ENCODE measurements at regions not wholly inside any gene's neighbourhood (a gene's known extent, or its start where the extent isn't known, plus 50 kb on each side); places are given as distances from the start of the nearest gene placed in this dataset.

GRCh38 chr2:181252262-181253148, 204.7 kb upstream of the ITGA4 start:
- Histone ChIP-seq H3K9me3 (ENCODE audit: control insufficient read depth, low read length) (no peaks in the 10 kb centered on the region), H3K4me3 (ENCODE audit: low read length in 2 of 2) (no peak overlapping the region), H3K36me3 (ENCODE audit: control insufficient read depth in 1 of 2, insufficient read depth in 2 of 2, low read length in 1 of 2) (no peaks in the 10 kb centered on the region), H3K27me3 (ENCODE audit: control insufficient read depth in 1 of 2, insufficient read depth in 2 of 2, low read length in 1 of 2) (no peaks in the 10 kb centered on the region), H3K4me1 (ENCODE audit: control insufficient read depth in 1 of 2, insufficient read depth in 2 of 2, low read length in 2 of 2) (no peaks in the 10 kb centered on the region), H3K27ac (ENCODE audit: low read depth in 1 of 2, low read length in 2 of 2) (no peak overlapping the region)
- DNase-seq = peak in 1 of 2 donors; percentile 42
- 81 to 85% methylated on average over 5 of the region's 5 CpGs for WGBS, 2 donors
- no peak for ATAC-seq (ENCODE audit: low FRiP score)
- intact Hi-C loops (cut with DNase I) = no loop called here

DNA sequence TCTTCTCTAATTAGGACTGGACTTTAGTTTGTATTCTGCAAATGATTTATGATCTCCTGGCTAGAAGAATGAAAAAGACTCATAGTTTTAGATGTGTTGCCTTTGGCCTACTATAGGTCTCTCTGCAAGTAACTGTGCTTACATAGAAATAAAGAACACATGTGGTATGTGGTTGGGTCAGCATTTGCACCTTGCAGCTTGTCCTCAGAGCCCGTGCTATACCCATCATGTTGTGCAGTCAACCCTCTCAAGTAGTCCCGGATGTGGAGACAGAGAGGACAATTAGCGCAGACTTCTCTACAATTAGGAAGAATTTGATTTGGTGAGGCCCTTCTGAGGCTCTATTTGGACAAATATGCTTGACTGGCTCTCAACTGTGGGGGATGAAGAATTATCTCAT, 203.7 kb upstream of the ITGA4 start:
- no peaks in the 10 kb centered on the region for H3K4me1 ChIP-seq (ENCODE audit: control insufficient read depth in 1 of 2, insufficient read depth in 2 of 2, low read length in 2 of 2)
- DNase-seq (no peak), ATAC-seq (ENCODE audit: low FRiP score) (no peak)
- H3K27ac ChIP-seq (ENCODE audit: low read depth in 1 of 2, low read length in 2 of 2) = no peak overlapping the region
- H3K4me3 ChIP-seq (ENCODE audit: low read length in 2 of 2) = no peak overlapping the region
- H3K36me3 ChIP-seq (ENCODE audit: control insufficient read depth in 1 of 2, insufficient read depth in 2 of 2, low read length in 1 of 2) = no peaks in the 10 kb centered on the region
- WGBS, 2 donors = 74 to 87% methylated on average over 3 of the region's 3 CpGs
- no peaks in the 10 kb centered on the region for H3K27me3 ChIP-seq (ENCODE audit: control insufficient read depth in 1 of 2, insufficient read depth in 2 of 2, low read length in 1 of 2)
- intact Hi-C loops (cut with DNase I) = no loop called here
- no peaks in the 10 kb centered on the region for H3K9me3 ChIP-seq (ENCODE audit: control insufficient read depth, low read length)

DNA sequence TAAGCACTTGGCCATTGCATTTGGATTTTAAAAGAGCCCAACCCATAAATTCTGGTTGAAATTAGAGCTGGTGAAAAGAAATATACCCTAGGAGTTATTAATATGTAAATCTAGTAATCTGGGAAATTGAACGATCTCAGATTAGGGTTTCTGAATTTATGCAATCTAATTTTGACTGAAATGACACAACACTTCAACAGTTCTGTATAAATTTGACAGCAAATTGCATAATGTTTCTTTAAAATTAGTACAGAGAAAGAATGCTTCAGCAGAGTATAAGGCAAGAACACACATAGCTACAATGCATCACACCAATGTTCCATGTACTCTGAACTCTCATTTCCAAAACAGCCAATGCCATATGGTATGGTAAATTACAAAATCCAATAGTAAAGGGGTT, 201.5 kb upstream of the ITGA4 start:
- Histone ChIP-seq H3K9me3 (ENCODE audit: control insufficient read depth, low read length) (no peaks in the 10 kb centered on the region), H3K4me3 (ENCODE audit: low read length in 2 of 2) (no peak overlapping the region), H3K36me3 (ENCODE audit: control insufficient read depth in 1 of 2, insufficient read depth in 2 of 2, low read length in 1 of 2) (no peaks in the 10 kb centered on the region), H3K27ac (ENCODE audit: low read depth in 1 of 2, low read length in 2 of 2) (no peak overlapping the region), H3K27me3 (ENCODE audit: control insufficient read depth in 1 of 2, insufficient read depth in 2 of 2, low read length in 1 of 2) (no peaks in the 10 kb centered on the region), H3K4me1 (ENCODE audit: control insufficient read depth in 1 of 2, insufficient read depth in 2 of 2, low read length in 2 of 2) (no peaks in the 10 kb centered on the region)
- intact Hi-C loops (cut with DNase I) = no loop called here
- DNase-seq (no peak), ATAC-seq (ENCODE audit: low FRiP score) (no peak)
- 6 to 29% methylated on average over 1 of the region's 1 CpG for WGBS, 2 donors

DNA sequence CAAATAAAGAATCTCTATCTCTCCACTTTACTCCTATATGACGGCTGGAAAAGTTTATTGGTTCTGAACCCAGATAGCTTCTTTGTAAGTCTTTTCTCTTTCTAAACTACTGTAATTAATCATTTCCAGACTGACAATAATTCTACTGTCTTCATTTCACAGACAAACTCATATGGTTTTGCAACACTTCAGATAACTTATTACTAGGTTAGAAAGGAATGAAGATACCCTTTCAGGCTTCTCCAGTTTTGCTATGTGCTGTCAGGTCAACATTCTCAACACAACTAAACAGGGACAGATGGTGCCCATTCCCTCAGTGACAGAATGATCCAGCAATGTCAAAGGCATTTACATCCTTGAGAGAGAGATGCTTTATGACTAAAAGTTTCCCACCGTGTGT, 198.5 kb upstream of the ITGA4 start:
- H3K27ac ChIP-seq (ENCODE audit: low read depth in 1 of 2, low read length in 2 of 2) = no peak overlapping the region
- H3K4me3 ChIP-seq (ENCODE audit: low read length in 2 of 2) = no peak overlapping the region
- H3K36me3 ChIP-seq (ENCODE audit: control insufficient read depth in 1 of 2, insufficient read depth in 2 of 2, low read length in 1 of 2) = no peaks in the 10 kb centered on the region
- DNase-seq = no peak
- H3K9me3 ChIP-seq (ENCODE audit: control insufficient read depth, low read length) = no peaks in the 10 kb centered on the region
- ATAC-seq (ENCODE audit: low FRiP score) = no peak
- no peaks in the 10 kb centered on the region for H3K27me3 ChIP-seq (ENCODE audit: control insufficient read depth in 1 of 2, insufficient read depth in 2 of 2, low read length in 1 of 2)
- 45 to 48% methylated on average over 2 of the region's 2 CpGs for WGBS, 2 donors
- intact Hi-C loops (cut with DNase I) = no loop called here
- no peaks in the 10 kb centered on the region for H3K4me1 ChIP-seq (ENCODE audit: control insufficient read depth in 1 of 2, insufficient read depth in 2 of 2, low read length in 2 of 2)

GRCh38 chr2:181262782-181263181, 194.4 kb upstream of the ITGA4 start:
- H3K27ac ChIP-seq (ENCODE audit: low read depth in 1 of 2, low read length in 2 of 2) = no peak overlapping the region
- no peaks in the 10 kb centered on the region for H3K27me3 ChIP-seq (ENCODE audit: control insufficient read depth in 1 of 2, insufficient read depth in 2 of 2, low read length in 1 of 2)
- no peak for DNase-seq
- H3K36me3 ChIP-seq (ENCODE audit: control insufficient read depth in 1 of 2, insufficient read depth in 2 of 2, low read length in 1 of 2) = no peaks in the 10 kb centered on the region
- no peaks in the 10 kb centered on the region for H3K4me1 ChIP-seq (ENCODE audit: control insufficient read depth in 1 of 2, insufficient read depth in 2 of 2, low read length in 2 of 2)
- no peaks in the 10 kb centered on the region for H3K9me3 ChIP-seq (ENCODE audit: control insufficient read depth, low read length)
- intact Hi-C loops (cut with DNase I) = no loop called here
- H3K4me3 ChIP-seq (ENCODE audit: low read length in 2 of 2) = no peak overlapping the region
- no peak for ATAC-seq (ENCODE audit: low FRiP score)

DNA sequence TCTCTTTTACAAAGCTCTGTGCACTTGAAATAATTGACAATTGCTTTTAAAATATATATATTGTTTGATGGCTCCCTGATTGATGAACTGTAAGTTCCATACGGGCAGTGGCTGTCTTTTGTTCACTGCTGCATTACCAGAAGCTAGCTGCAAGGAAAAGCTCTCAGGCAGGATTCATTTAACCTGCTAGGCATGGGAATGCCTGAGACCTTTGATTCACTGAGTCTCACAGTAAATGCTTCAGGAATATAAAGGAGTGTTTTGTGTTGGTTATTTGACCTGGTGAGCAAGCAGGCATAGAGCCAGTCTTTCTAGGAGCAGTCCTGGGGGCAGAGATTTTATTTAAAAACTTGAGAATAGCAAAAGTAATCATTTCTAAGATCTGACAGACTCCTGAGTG, 193.2 kb upstream of the ITGA4 start:
- WGBS, 2 donors = 20 to 27% methylated on average over 1 of the region's 1 CpG
- Histone ChIP-seq H3K4me3 (ENCODE audit: low read length in 2 of 2) (no peak overlapping the region), H3K27ac (ENCODE audit: low read depth in 1 of 2, low read length in 2 of 2) (no peak overlapping the region), H3K27me3 (ENCODE audit: control insufficient read depth in 1 of 2, insufficient read depth in 2 of 2, low read length in 1 of 2) (no peaks in the 10 kb centered on the region), H3K36me3 (ENCODE audit: control insufficient read depth in 1 of 2, insufficient read depth in 2 of 2, low read length in 1 of 2) (no peaks in the 10 kb centered on the region), H3K9me3 (ENCODE audit: control insufficient read depth, low read length) (no peaks in the 10 kb centered on the region), H3K4me1 (ENCODE audit: control insufficient read depth in 1 of 2, insufficient read depth in 2 of 2, low read length in 2 of 2) (no peaks in the 10 kb centered on the region)
- intact Hi-C loops (cut with DNase I) = no loop called here
- ATAC-seq (ENCODE audit: low FRiP score) = no peak
- no peak for DNase-seq

DNA sequence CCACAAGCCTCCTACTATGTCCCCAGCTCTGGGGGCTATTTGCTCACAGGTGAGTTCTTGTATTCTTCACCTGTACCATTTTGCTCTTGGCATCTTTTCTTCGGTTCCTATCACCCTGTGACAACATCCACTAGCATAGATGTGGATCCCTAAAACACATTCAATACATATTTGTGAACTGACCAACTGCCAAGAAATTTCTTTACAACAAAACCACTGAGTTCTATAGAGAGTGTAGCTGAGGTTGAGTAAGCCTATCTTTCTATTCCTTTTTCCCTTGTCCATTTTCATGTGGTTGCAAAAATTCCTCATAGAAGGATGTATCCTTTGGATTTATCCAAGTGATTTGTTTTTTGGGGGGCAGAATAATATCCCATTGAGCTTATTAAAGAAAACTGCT, 192.7 kb upstream of the ITGA4 start:
- Histone ChIP-seq H3K27ac (ENCODE audit: low read depth in 1 of 2, low read length in 2 of 2) (no peak overlapping the region), H3K27me3 (ENCODE audit: control insufficient read depth in 1 of 2, insufficient read depth in 2 of 2, low read length in 1 of 2) (no peaks in the 10 kb centered on the region), H3K36me3 (ENCODE audit: control insufficient read depth in 1 of 2, insufficient read depth in 2 of 2, low read length in 1 of 2) (no peaks in the 10 kb centered on the region), H3K4me3 (ENCODE audit: low read length in 2 of 2) (no peak overlapping the region), H3K9me3 (ENCODE audit: control insufficient read depth, low read length) (no peaks in the 10 kb centered on the region), H3K4me1 (ENCODE audit: control insufficient read depth in 1 of 2, insufficient read depth in 2 of 2, low read length in 2 of 2) (no peaks in the 10 kb centered on the region)
- DNase-seq (no peak), ATAC-seq (ENCODE audit: low FRiP score) (no peak)
- WGBS, 2 donors = 55 to 73% methylated on average over 1 of the region's 1 CpG
- intact Hi-C loops (cut with DNase I) = no loop called here

DNA sequence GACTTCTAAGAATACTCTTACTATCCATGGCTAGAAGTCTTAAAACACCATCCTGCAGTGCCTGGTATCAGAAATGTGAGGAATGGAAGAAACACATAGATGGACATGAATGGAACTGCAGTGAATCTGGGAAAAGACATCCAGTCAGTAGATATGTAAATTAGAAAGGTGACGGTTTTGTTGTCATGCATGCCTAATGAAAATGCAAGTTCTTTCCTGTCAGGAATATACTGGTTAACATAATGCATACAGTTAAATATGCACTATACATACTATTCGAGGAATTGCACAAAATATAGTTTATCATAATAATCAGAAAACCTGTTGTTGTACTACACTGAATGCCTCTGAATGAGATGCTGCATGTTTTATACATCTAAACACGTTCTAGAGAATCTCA, 190.6 kb upstream of the ITGA4 start:
- intact Hi-C loops (cut with DNase I) = no loop called here
- ATAC-seq (ENCODE audit: low FRiP score) = no peak
- no peaks in the 10 kb centered on the region for H3K27me3 ChIP-seq (ENCODE audit: control insufficient read depth in 1 of 2, insufficient read depth in 2 of 2, low read length in 1 of 2)
- no peak overlapping the region for H3K27ac ChIP-seq (ENCODE audit: low read depth in 1 of 2, low read length in 2 of 2)
- no peaks in the 10 kb centered on the region for H3K36me3 ChIP-seq (ENCODE audit: control insufficient read depth in 1 of 2, insufficient read depth in 2 of 2, low read length in 1 of 2)
- DNase-seq = no peak
- H3K9me3 ChIP-seq (ENCODE audit: control insufficient read depth, low read length) = no peaks in the 10 kb centered on the region
- WGBS, 2 donors = 70 to 71% methylated on average over 3 of the region's 3 CpGs
- H3K4me3 ChIP-seq (ENCODE audit: low read length in 2 of 2) = no peak overlapping the region
- no peaks in the 10 kb centered on the region for H3K4me1 ChIP-seq (ENCODE audit: control insufficient read depth in 1 of 2, insufficient read depth in 2 of 2, low read length in 2 of 2)

GRCh38 chr2:181268174-181268867, 188.9 kb upstream of the ITGA4 start:
- Histone ChIP-seq H3K27me3 (ENCODE audit: control insufficient read depth in 1 of 2, insufficient read depth in 2 of 2, low read length in 1 of 2) (no peaks in the 10 kb centered on the region), H3K4me1 (ENCODE audit: control insufficient read depth in 1 of 2, insufficient read depth in 2 of 2, low read length in 2 of 2) (no peaks in the 10 kb centered on the region), H3K36me3 (ENCODE audit: control insufficient read depth in 1 of 2, insufficient read depth in 2 of 2, low read length in 1 of 2) (no peaks in the 10 kb centered on the region), H3K27ac (ENCODE audit: low read depth in 1 of 2, low read length in 2 of 2) (no peak overlapping the region), H3K9me3 (ENCODE audit: control insufficient read depth, low read length) (no peaks in the 10 kb centered on the region), H3K4me3 (ENCODE audit: low read length in 2 of 2) (no peak overlapping the region)
- intact Hi-C loops (cut with DNase I) = no loop called here
- ATAC-seq (ENCODE audit: low FRiP score) (no peak), DNase-seq (no peak)
- WGBS, 2 donors = 56 to 64% methylated on average over 3 of the region's 3 CpGs
